ENCODE measurements at regions not wholly inside any gene's neighbourhood (a gene's known extent, or its start where the extent isn't known, plus 50 kb on each side); places are given as distances from the start of the nearest gene placed in this dataset.
"Not testable (repeated sequence)": the region's sequence is repeated elsewhere in the genome, so short reads cannot be mapped to it uniquely, and the experiment has no call there.

DNA sequence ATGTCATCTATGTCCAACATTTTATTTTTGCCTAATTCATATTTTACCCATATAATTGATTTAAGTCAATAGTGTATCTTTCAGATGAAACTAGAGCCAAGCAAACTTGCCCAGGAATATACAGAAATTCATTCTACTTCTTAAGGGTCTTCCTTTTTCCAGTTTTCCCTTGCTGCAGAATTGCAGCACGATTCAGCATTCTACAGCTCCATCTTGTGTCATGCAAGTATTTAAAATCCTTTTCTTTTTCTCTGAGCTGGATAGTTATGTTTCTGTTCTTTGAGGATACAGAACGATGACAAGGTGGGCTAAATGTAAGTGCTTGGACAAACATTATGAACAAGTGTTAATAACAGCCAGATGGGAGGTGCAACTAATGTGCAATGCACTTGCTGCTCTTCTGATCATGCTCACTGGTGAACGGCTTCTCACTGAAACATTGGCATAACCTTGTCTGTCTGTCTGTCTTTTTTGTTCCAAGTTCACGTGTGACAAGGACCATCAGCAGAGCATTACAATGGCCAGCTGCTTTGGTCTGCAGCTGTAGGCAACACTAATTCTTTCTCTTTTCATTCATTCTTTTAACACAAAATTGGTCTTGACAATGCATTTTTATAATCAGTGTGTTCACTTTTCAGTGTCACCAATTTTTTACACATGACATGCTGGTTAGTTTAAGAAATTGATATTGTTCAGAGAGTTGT lies 1821.7 kb downstream of the ARAP2 start:
- no peaks in the 10 kb centered on the region for H3K27me3 ChIP-seq
- H3K4me1 ChIP-seq, result no peaks in the 10 kb centered on the region
- no peak overlapping the region for H3K27ac ChIP-seq
- H3K9me3 ChIP-seq, result no peaks in the 10 kb centered on the region
- H3K4me3 ChIP-seq, result no peak overlapping the region
- intact Hi-C loops (cut with DNase I; ENCODE audit: low total_unique reads), result no loop called here
- TF ChIP-seq, protein P1, sequence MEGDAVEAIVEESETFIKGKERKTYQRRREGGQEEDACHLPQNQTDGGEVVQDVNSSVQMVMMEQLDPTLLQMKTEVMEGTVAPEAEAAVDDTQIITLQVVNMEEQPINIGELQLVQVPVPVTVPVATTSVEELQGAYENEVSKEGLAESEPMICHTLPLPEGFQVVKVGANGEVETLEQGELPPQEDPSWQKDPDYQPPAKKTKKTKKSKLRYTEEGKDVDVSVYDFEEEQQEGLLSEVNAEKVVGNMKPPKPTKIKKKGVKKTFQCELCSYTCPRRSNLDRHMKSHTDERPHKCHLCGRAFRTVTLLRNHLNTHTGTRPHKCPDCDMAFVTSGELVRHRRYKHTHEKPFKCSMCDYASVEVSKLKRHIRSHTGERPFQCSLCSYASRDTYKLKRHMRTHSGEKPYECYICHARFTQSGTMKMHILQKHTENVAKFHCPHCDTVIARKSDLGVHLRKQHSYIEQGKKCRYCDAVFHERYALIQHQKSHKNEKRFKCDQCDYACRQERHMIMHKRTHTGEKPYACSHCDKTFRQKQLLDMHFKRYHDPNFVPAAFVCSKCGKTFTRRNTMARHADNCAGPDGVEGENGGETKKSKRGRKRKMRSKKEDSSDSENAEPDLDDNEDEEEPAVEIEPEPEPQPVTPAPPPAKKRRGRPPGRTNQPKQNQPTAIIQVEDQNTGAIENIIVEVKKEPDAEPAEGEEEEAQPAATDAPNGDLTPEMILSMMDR (IDR thresholded peaks at IDR 0.05), result no peak
- TF ChIP-seq POLR2A (IDR thresholded peaks at IDR 0.05), result no peak
- H3K36me3 ChIP-seq (ENCODE audit: low read depth, missing control alignments), result no peaks in the 10 kb centered on the region
- whole genome bisulfite sequencing, 2 donors, result 39 to 51% methylated on average over 4 of the region's 4 CpGs
- DNase-seq, result no peak

DNA sequence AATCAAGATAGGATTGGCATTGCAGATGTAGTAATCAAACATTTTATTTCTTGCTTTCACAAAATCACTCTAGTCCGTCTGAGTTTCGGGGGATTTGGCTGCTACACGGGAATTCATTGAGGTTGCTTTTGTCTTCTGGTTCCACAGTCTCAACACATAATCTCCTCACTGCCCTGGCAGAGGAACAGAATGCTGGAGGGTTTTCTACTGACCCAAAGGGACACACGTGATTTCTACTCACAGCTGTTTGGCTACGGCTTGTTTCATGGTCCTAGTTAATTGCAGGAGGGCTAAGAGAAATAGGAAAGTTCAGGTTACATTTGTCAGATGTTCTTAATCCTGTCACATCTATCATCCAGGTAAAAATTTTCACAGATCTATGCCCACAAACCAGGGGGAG lies 1811.6 kb downstream of the ARAP2 start:
- no peaks in the 10 kb centered on the region for H3K9me3 ChIP-seq
- WGBS, 2 donors, result 56 to 70% methylated on average over 5 of the region's 5 CpGs
- no peak overlapping the region for H3K4me3 ChIP-seq
- no peak for DNase-seq
- no peaks in the 10 kb centered on the region for H3K27me3 ChIP-seq
- intact Hi-C loops (cut with DNase I; ENCODE audit: low total_unique reads), result no loop called here
- H3K36me3 ChIP-seq (ENCODE audit: low read depth, missing control alignments), result no peaks in the 10 kb centered on the region
- TF ChIP-seq, protein P1 (IDR thresholded peaks at IDR 0.05), result no peak
- no peak for TF ChIP-seq POLR2A (IDR thresholded peaks at IDR 0.05)
- no peak overlapping the region for H3K27ac ChIP-seq
- no peaks in the 10 kb centered on the region for H3K4me1 ChIP-seq

DNA sequence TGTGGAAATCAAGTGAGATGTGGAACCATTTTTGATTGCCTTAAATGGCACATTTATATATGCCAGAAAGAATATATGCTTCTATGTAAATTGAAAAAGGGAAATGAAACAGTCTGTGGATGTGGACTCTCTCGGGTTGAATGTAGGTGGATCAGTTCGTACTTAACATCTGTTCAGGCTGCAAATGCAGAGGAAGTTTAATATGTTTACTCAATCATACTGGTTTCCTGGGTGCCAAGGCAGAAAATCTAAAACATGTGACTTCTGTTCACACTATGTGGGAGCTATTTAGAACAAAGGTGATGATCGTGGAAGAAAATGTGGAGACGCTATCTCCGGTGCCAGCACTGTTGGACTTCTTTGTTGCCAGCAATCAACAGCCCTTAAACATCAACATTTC lies 1809.9 kb downstream of the ARAP2 start:
- H3K27ac ChIP-seq; DNase-seq; H3K4me1 ChIP-seq; H3K4me3 ChIP-seq; intact Hi-C loops (cut with DNase I; ENCODE audit: low total_unique reads); H3K36me3 ChIP-seq (ENCODE audit: low read depth, missing control alignments); H3K9me3 ChIP-seq; H3K27me3 ChIP-seq: not testable (repeated sequence)
- 71 to 82% methylated on average over 5 of the region's 5 CpGs for WGBS, 2 donors

GRCh38 chr4:34464196-34464595 lies 1780.1 kb downstream of the ARAP2 start:
- intact Hi-C loops (cut with DNase I; ENCODE audit: low total_unique reads), result no loop called here
- TF ChIP-seq, protein P1 (IDR thresholded peaks at IDR 0.05), result no peak
- no peak for TF ChIP-seq POLR2A (IDR thresholded peaks at IDR 0.05)
- no peaks in the 10 kb centered on the region for H3K36me3 ChIP-seq (ENCODE audit: low read depth, missing control alignments)
- no peaks in the 10 kb centered on the region for H3K9me3 ChIP-seq
- DNase-seq, result no peak
- 84 to 92% methylated on average over 2 of the region's 2 CpGs for WGBS, 2 donors
- no peaks in the 10 kb centered on the region for H3K4me1 ChIP-seq
- H3K27ac ChIP-seq, result no peak overlapping the region
- H3K4me3 ChIP-seq, result no peak overlapping the region
- no peaks in the 10 kb centered on the region for H3K27me3 ChIP-seq

GRCh38 chr4:34466411-34466810 lies 1777.9 kb downstream of the ARAP2 start:
- H3K4me3 ChIP-seq, result no peak overlapping the region
- no peak for DNase-seq
- H3K4me1 ChIP-seq, result no peaks in the 10 kb centered on the region
- intact Hi-C loops (cut with DNase I; ENCODE audit: low total_unique reads), result no loop called here
- no peaks in the 10 kb centered on the region for H3K36me3 ChIP-seq (ENCODE audit: low read depth, missing control alignments)
- H3K27me3 ChIP-seq, result no peaks in the 10 kb centered on the region
- TF ChIP-seq POLR2A (IDR thresholded peaks at IDR 0.05), result no peak
- TF ChIP-seq, protein P1 (IDR thresholded peaks at IDR 0.05), result no peak
- 50 to 70% methylated on average over 1 of the region's 1 CpG for WGBS, 2 donors
- no peaks in the 10 kb centered on the region for H3K9me3 ChIP-seq
- H3K27ac ChIP-seq, result no peak overlapping the region
